Urothelium cell line (cell line): ENCODE measurements at regions not wholly inside any gene's neighbourhood (a gene's known extent, or its start where the extent isn't known, plus 50 kb on each side); places are given as distances from the start of the nearest gene placed in this dataset.
"Not testable (repeated sequence)": the region's sequence is repeated elsewhere in the genome, so short reads cannot be mapped to it uniquely, and the experiment has no call there.

Source experiments
- DNase-seq: peaks from one replicate; pipeline ENCODE4 v3.0.0; 2011; ENCODE audit warnings: low spot score, mixed read lengths
- FAIRE-seq: peaks from 2 replicates; lab custom pipeline; 2011; peaks lifted over from hg19 to GRCh38; lab: Jason Lieb, UNC

DNA sequence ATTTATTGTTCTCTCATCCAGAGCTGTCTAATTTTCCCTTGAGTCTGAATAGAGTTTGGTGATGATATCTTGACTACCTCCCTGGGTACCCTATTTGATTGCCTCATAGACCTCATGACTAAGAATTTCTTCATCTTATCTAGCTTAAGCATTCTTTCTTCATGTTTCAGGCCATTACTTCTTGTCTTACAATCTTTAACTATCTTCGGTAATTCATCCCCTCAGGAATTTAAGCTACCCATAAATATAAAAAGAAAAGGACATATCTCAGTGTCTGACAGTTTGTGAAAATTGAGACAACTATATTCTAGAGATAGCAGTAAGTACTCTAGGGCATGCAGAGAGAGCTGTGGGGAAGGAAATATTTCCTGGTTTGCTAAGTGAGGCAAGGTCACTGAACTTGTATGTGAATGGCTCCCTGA, 466.1 kb upstream of the GRID2 start:
- DNase-seq = no peak
- FAIRE-seq = no peak

DNA sequence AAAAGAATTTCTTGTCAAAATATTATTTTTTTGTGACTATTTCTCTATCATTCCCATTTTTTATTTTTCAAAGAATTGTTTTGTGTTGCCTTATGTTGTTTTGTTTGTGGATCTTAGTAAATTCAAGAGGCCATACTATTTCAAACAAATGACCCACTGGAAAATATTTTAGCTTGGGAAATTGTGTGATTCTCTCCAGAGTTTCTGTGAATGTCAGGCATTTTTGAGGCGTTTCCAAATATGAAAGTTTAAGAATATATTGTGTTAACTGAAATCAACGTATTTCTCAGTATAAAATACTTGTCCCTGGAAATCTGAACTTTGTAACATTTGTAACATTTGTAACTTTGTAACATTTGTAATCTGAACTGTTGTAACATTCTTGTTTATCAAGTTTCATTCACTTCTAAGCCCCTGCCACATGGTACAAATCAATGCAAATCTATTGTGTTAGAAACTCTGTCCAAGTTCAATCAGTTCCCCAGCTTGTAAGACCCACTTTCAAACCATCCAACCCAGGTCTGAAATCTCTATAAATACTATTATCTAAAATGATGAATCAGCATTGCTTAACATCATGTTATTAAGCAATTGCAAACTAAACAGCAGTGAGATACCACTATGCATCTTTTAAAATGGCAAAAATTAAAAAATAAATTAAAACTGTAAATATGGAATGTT, 465.4 kb upstream of the GRID2 start:
- FAIRE-seq = no peak

DNA sequence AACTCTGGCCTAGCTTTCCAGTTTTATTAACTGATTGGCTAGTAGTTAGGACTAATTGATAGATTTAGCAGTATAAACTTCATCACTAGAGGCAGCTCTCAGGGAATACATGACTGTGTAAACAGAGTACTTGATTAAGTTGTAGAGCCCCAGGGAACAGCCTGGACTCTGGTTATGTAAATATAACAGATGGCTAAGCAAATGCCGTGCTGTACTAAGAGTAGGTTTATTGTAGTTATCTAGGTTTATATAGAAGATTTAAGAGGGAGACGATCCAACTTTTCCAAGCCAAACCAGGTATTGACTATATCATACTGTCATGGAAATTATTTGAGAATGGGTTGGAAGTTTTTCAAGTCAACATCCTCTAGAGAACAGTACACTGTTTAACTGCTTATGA, 463.4 kb upstream of the GRID2 start:
- no peak for DNase-seq
- no peak for FAIRE-seq

More for the DNA sequence above, 465.4 kb upstream of the GRID2 start:
- DNase-seq = no peak

DNA sequence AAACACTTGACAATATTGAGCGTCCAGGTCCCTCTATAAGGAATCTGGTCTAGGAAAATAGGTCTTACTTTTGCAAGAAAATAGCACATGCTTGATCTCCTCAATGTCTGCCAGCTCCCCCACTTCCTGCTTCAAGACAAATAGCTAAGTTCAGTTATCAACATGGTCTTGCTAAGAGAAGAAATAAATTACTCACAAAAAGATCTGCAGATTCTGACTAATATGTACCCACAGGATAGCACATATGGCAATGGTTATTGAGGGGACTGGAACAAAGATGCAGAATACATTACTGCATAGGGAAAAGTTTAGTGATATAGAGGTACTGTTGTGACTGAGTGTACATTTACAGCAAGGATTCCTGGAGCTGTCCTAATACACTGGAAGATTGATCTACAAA, 457.5 kb upstream of the GRID2 start:
- no peak for DNase-seq
- FAIRE-seq = no peak

DNA sequence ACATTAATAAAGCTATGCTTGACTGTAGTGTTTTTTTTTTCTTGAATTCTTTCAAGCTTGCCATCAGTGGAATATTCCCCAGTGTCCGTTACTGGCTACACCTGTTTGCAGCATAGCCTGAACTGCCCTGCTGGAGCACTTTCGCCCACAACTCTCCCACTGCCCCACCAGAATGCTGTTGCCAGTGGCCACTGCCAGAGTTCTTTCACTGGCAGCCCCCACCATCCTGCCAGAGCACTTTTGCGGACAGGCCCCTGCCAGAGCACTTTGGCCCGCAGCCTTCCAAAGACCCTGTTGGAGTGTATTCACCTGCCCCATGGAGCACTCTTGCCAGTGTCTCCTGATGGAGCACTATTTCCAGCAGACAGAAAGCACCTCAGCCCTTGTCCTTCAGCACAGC, 452.3 kb upstream of the GRID2 start:
- no peak for DNase-seq
- no peak for FAIRE-seq

DNA sequence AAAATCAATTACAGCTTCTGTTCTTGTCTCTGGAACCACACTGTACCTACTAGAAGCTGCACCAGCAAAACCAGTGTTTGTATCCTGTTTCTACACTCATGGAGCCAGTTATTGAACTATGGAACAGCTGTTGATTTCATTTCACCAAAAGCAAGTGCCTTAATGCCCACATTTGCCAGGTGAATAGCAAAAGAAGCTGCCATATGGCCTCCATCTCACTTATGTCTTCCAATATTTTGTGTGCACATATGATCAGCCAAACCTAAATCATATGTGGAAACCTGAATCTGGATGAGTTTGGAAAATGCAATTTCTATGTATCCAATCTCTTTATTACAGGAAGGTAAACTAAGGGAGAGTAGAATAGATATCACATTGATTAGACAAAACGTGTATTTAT, 415.8 kb upstream of the GRID2 start:
- FAIRE-seq = no peak
- no peak for DNase-seq

DNA sequence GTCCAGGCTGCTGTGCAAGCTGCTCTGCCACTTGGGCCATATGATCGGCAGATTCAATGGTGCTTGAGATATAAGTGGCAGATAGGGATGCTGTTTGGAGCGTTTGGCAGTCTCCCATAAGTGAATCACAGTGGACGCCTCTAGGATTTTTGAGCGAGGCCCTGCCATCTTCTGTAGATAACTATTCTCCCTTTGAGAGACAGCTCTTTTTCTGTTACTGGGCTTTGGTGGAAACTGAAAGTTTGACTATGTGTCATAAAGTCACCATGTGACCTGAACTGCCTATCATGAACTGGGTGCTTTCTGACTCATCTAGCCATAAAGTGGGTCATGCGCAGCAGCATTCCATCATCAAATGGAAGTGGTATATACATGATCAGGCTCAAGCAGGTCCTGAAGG, 412.5 kb upstream of the GRID2 start:
- not testable (repeated sequence) for DNase-seq, FAIRE-seq

DNA sequence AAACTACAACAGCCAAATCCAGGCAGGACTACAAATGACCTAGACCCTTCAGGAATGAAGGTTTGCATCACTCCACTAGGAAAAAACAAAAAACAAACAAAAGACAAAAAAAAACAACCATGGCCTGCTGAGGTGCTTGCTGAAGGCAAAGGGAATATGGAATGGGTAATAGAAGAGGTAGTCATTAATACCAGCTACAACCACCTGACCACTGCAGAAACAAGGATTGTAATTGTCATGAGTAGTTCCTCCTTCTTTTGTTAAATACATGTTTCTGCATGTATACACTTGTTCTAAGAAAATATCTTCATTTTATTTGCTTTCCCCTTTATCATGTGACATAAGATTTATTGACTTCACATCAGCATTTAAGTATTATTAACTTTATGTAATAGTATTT, 409.8 kb upstream of the GRID2 start:
- DNase-seq (no peak), FAIRE-seq (no peak)

DNA sequence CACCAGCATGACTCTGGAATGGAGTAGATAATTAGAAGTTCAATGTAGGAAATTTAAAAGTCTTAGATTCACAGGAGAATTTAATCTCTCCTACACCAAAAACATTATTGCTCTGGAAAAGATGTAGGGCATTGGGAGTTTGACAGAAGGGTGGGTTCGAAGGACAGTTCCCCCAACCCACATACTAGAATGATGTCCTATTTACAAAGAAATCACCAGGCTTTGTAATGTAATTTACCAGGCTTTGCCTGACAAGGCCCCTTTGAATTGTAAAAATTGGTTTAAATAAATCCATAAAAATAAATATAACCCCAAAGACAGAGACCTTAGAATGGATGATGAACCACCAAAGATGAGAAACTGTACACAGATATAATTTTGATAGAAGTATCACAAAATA, 399.2 kb upstream of the GRID2 start:
- FAIRE-seq (no peak), DNase-seq (no peak)

DNA sequence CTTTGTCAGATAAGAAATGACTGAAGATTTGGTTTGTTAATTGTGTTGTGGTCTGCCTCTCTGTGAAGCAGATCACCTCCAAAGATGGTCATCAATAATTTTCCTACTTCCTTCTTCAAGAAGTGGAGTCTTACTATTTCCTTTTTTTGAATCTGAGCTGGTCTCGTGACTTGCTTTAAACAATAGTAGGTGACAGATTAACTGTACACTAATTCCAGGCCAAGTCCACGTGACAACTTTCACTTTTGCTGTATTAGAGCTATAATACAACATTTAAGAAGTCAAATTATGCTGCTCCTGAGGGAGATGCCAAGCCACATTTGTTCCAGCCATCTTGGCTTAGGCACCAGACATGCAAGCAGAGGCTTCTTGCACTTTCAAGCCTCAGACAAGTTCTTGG, 393.8 kb upstream of the GRID2 start:
- FAIRE-seq (no peak), DNase-seq (no peak)

DNA sequence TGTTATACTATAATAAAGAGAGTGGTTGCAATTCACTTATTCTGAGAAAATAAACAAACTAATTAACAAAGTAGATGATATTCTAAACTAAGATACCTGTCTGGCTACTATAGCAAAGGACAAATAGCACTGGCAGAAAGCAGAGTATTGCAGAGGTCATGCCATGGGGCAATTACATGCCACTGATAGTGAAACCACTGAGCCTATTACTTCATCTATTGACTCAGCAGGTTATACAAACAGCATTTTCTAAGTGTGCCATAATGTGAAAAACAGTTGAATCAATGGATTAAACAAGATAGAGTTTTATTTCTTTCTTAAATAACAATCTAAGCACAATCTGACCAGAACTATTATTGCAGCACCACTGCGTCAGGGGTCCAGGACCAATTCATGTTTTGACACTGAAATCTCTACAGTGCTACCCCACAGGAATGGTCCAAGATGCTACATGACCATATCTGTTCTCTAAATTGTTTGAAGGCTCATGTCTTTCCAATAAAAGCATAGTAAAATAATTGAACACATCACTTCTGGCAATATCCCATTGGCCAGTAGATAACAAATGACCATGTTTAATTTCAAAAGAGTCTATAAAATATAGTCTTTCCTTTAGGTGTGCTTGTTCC, 389.5 kb upstream of the GRID2 start:
- DNase-seq (no peak), FAIRE-seq (no peak)

DNA sequence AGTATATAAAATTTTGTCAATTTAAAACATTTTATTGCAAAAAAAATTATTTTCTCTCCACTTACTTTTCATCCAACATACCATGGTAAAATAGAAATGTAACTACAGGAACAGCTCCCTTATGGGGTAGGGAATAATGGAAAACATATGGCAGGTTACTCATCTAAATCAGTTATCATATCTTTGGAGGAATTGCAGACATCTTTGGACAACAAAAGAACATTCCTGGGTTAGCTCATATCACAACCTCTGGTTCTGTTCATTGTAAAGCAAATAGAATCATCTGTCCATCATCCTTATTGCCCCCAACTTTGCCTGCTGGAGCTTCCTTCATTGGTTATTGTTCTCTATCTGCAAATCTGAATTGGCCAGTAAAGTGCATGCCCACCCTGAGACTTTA, 387.5 kb upstream of the GRID2 start:
- DNase-seq (no peak), FAIRE-seq (no peak)

DNA sequence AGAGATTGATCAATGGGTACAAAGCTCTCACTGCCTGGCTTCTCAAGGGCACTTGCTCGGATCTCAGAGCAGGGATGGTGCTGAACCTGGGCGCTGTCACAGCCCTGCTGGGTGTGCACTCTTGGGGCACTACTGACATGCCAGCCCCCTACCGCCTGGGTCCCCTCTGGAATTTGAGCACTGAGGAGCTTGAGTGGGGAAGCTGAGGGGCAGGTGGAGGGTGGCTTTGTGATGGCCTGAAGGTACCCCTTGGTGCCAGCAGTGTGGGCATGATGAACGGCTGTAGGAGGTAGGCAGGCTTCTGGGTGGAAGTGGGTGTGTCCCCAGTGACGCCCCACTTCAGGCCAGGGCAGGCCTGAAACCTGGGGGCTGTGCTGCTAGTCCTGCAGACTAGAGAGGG, 379.1 kb upstream of the GRID2 start:
- FAIRE-seq (no peak), DNase-seq (no peak)

DNA sequence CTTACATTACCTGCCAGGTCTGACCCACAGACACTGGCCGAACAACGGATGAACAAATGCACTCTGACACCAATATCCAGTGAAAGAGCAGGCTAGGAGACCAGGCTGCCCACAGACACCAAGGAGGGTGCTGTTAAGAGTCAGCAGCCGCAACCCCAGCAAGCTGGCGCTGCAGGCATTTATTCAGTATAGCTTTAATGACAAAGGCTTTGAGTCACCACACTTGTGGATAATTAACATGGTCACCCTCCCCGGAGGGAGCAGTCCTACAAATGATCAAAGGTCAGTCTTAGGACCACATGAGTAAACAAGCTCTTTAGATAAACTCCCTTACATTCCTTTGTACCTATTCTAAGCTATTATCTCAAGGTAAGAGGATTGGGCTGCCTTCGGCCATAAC, 368.5 kb upstream of the GRID2 start:
- DNase-seq (no peak), FAIRE-seq (no peak)

DNA sequence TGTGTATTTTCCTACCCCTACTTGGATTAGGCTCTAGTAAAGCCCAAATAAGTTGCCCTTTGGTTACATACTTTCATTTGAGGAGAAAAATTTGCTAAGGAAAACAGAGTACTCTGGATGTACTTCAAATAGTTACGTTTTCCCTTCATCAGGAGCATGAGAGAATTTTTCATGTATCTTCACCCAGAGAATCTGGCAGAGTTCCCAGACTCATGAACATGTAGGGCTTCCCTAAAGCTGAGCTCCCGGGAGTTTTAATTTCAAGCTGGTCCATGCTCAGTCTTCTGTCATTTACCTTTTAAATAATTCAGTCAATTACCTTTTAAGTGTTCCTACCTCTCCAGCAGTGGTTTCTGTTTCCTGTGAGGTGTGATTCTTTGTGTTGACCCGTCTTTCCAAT, 367.5 kb upstream of the GRID2 start:
- DNase-seq (peak; percentile 3), FAIRE-seq (no peak)

DNA sequence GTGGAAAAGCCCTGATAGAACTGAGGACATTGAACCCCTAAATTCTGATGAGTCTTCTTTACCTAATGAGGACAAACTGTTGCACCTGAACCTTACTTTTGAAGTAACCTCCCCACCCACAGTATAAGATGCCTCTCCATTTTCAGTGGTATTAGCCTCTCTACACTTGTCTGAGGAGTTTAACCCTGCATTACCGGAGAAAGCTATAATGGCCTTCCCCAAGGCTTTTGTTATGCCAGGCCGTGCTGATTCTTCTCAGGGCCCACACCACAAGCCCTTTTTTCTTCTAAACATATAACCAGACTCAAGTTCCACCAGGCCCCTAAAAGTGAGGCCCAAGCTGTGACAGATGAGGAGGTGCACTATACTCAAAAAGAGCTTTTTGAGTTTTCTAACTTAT, 345.8 kb upstream of the GRID2 start:
- FAIRE-seq = no peak
- DNase-seq = no peak

DNA sequence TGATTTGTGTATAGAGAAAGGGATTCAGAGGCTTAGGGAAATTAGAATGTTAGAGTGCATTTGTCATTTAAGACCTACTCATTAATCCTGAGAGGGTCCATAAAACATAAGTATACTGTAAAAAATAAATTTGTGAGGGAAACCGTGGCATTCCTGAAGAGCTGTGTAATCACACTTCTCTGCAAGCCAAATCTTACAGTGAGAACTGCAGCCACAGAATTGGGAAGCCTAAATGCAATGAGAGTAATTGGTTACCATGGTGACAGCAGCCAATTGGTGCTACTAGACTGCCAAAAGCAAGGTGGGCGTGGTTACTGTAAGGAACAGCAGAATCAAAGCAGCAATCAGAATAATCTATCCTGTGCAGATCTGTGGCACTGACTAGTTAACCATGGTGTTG, 345.2 kb upstream of the GRID2 start:
- DNase-seq = no peak

DNA sequence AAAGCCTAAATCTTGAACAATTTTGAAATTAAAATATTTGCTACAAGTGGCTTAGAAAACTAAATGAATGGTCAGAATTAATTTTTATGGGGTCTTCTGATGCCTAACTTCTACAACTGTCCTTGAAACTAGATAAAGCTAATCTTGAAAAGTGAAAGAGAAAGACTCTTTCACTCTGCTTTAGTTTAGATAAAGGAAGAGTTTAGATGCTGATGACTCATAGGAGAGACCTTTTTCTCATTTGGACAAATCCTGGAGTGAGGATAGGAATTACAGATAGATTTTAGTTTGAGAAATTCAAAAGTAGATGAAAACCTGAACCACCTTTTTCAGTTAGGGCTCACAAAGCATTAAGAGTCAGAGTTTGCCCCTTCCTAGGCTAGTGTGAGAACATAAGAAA, 342.3 kb upstream of the GRID2 start:
- DNase-seq = peak; percentile 8
- no peak for FAIRE-seq

More for the DNA sequence above, 345.2 kb upstream of the GRID2 start:
- FAIRE-seq = no peak

DNA sequence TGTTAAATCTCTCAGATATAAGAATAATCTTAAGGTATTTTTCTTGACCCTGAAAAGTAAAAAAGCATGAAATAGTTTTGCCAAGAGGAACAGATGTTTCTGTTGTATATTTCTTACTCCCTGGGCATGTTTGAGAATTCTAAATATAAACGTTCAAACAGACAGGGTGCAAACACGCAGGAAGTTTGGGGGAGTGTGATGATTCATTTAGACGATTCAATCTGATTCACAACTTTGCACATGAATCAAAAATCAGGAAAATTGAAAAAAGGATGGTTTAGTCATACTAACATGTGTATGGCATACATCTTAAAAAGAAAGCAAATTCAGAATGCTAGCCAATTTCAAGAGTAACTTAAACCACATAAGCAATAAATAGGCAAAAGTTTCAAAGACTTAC, 340.3 kb upstream of the GRID2 start:
- DNase-seq (peak; percentile 6), FAIRE-seq (no peak)

DNA sequence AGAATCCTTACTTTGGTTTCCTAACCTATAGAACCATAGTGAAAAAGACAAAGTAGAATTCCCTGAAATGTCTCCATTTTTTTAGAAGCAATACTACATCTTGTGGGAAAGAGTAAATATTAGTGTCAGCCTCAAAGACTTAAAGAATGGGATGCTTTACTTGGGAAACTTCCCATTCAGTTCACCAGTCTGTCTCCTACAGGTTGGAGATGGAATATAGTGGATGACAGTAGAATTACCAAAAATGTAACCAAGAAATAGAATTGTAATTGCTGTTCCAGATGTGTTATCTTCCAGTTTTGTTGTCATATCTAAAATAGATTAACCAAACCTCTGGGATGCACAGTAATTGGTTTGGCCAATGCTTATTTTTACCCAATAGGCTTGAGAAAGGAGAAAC, 338.6 kb upstream of the GRID2 start:
- FAIRE-seq (no peak), DNase-seq (no peak)

DNA sequence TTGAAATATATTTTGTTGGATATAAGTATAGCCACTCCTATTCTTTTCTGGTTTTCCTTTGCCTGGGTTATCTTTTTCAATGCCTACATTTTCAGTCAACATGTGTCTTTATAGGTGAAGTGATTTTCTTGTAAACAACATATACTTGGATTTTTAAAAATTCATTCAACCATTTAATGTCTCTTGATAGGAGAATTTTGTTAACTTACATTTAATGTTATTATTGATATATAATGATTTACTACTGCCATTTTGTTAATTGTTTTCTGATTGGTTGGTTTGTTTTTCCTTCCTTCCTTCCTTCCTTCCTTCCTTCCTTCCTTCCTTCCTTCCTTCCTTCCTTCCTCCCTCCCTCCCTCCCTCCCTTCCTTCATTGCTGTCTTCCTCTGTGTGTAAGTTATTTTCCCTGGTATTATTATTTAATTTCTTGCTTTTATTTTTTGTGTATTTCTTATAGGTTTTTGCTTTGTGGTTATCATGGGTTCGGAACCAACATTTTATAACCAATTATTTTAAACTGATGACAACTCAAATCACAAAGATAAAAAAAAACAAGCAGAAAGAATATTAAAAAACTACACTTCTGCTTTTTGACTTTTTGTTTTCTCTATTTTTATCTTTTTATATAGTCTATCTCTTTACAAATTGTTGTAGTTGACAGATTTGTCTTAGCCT, 330.1 kb upstream of the GRID2 start:
- DNase-seq (no peak), FAIRE-seq (no peak)

DNA sequence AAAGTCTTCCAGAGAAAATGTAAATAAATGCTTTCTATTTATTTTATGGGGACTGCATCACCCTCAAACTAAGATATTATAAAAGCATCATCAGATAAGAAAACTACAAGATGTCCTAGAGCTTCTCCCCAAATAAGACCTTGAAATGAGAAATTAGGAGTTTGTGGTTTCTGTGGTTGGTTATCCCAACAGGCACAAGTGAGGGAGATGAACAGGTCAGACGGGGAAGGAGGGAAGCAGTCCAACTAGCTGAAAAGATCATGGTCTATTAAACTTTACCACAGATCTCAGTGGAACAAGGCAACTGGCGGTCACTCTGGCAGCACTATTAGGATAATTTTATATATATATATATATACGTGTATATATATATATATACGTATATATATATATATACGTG, 319.3 kb upstream of the GRID2 start:
- FAIRE-seq (no peak), DNase-seq (no peak)
